Skeletal muscle cell (primary cell): ENCODE measurements at regions not wholly inside any gene's neighbourhood (a gene's known extent, or its start where the extent isn't known, plus 50 kb on each side); places are given as distances from the start of the nearest gene placed in this dataset.

Source experiments
- DNase-seq: peaks from one replicate; pipeline ENCODE4 v3.0.0-alpha.2; 2010; ENCODE audit warnings: low read depth
- H3K4me3 ChIP-seq: 2 replicates; pipeline ENCODE4 v1.5.1; 2011; ENCODE audit warnings: low read depth, mild to moderate bottlenecking, control low read depth, low read length, moderate library complexity

- DNase-seq, result no peak
- H3K4me3 ChIP-seq, result no peak overlapping the region
Observed at GRCh38 chr4:119834906-119835612, 206.5 kb upstream of the PDE5A start.

- H3K4me3 ChIP-seq, result no peak overlapping the region
- DNase-seq, result peak; percentile 41
Observed at GRCh38 chr4:119833611-119834010, 205.0 kb upstream of the PDE5A start.

- no peak for DNase-seq
- no peak overlapping the region for H3K4me3 ChIP-seq
Observed at GRCh38 chr4:119832776-119833175, 204.2 kb upstream of the PDE5A start.

- no peak for DNase-seq
- H3K4me3 ChIP-seq, result no peak overlapping the region
Observed at GRCh38 chr4:119829326-119829725, 200.7 kb upstream of the PDE5A start.

GRCh38 chr4:119825696-119826095, 197.1 kb upstream of the PDE5A start:
- no peak for DNase-seq
- H3K4me3 ChIP-seq, result no peak overlapping the region

GRCh38 chr4:119823891-119824290, 195.3 kb upstream of the PDE5A start:
- H3K4me3 ChIP-seq, result no peak overlapping the region
- DNase-seq, result no peak

- DNase-seq, result no peak
- no peak overlapping the region for H3K4me3 ChIP-seq
Observed at GRCh38 chr4:119823045-119823444, 194.4 kb upstream of the PDE5A start.

GRCh38 chr4:119816473-119816872, 187.9 kb upstream of the PDE5A start:
- H3K4me3 ChIP-seq, result no peak overlapping the region
- DNase-seq, result no peak

GRCh38 chr4:119810001-119810400, 181.4 kb upstream of the PDE5A start:
- no peak for DNase-seq

GRCh38 chr4:119804404-119804803, 175.8 kb upstream of the PDE5A start:
- DNase-seq, result no peak
- no peak overlapping the region for H3K4me3 ChIP-seq

More at GRCh38 chr4:119810001-119810400, 181.4 kb upstream of the PDE5A start:
- H3K4me3 ChIP-seq, result no peak overlapping the region

GRCh38 chr4:119797238-119797894, 168.8 kb upstream of the PDE5A start:
- no peak overlapping the region for H3K4me3 ChIP-seq
- DNase-seq, result no peak

- H3K4me3 ChIP-seq, result no peak overlapping the region
- no peak for DNase-seq
Observed at GRCh38 chr4:119795986-119796578, 167.5 kb upstream of the PDE5A start.

GRCh38 chr4:119794681-119795080, 166.1 kb upstream of the PDE5A start:
- DNase-seq, result no peak
- no peak overlapping the region for H3K4me3 ChIP-seq

- no peak for DNase-seq
Observed at GRCh38 chr4:119794113-119794512, 165.5 kb upstream of the PDE5A start.

GRCh38 chr4:119788349-119789266, 160.0 kb upstream of the PDE5A start:
- H3K4me3 ChIP-seq, result no peak overlapping the region
- DNase-seq, result no peak

More at GRCh38 chr4:119794113-119794512, 165.5 kb upstream of the PDE5A start:
- no peak overlapping the region for H3K4me3 ChIP-seq

GRCh38 chr4:119785963-119786362, 157.4 kb upstream of the PDE5A start:
- no peak for DNase-seq
- no peak overlapping the region for H3K4me3 ChIP-seq

GRCh38 chr4:119783189-119783983, 154.8 kb upstream of the PDE5A start:
- no peak for DNase-seq
- no peak overlapping the region for H3K4me3 ChIP-seq

GRCh38 chr4:119781044-119781443, 152.4 kb upstream of the PDE5A start:
- no peak overlapping the region for H3K4me3 ChIP-seq
- DNase-seq, result no peak

- no peak for DNase-seq
Observed at GRCh38 chr4:119774840-119775239, 146.2 kb upstream of the PDE5A start.

More at GRCh38 chr4:119774840-119775239, 146.2 kb upstream of the PDE5A start:
- no peak overlapping the region for H3K4me3 ChIP-seq
